A673 (cell line): ENCODE measurements at regions not wholly inside any gene's neighbourhood (a gene's known extent, or its start where the extent isn't known, plus 50 kb on each side); places are given as distances from the start of the nearest gene placed in this dataset.

Source experiments
- EZH2 ChIP-seq: fragments of 200-600 bp; sonication (generic); IDR thresholded peaks from 2 replicates; pipeline ENCODE4 v1.6.1; 2017; ENCODE audit warnings: borderline replicate concordance, low read depth, mild to moderate bottlenecking, mixed read lengths, antibody characterized with exemption, low read length; ENCODE audit not compliant: poor library complexity, severe bottlenecking
- TF ChIP-seq, protein P1 (sequence below): fragments of 300-800, 200-600 bp; sonication (generic); conservative IDR thresholded peaks from 2 replicates; pipeline ENCODE4 v1.5.1; 2017; ENCODE audit warnings: low read depth, mild to moderate bottlenecking, antibody characterized with exemption, low read length, moderate library complexity, mixed read lengths

DNA sequence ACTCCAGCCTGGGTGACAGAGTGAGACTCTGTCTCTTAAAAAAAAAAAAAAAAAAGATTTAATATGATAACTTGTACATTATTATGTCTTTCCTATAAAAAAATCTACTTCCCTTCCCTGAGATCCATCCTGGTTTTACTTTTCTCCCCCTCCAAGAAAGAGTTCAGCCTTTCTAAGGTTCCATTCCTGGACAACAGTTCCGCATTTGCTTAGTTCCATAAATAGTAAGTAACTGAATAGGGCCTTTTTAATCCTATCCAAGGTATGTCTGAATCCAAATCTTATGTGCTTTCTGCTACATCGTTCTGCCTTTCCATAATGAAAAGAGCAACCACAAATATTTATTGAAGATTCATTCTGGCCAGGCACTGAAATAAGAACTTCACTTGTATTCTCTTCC lies 187.8 kb downstream of the DACT1 start:
- TF ChIP-seq, protein P1, sequence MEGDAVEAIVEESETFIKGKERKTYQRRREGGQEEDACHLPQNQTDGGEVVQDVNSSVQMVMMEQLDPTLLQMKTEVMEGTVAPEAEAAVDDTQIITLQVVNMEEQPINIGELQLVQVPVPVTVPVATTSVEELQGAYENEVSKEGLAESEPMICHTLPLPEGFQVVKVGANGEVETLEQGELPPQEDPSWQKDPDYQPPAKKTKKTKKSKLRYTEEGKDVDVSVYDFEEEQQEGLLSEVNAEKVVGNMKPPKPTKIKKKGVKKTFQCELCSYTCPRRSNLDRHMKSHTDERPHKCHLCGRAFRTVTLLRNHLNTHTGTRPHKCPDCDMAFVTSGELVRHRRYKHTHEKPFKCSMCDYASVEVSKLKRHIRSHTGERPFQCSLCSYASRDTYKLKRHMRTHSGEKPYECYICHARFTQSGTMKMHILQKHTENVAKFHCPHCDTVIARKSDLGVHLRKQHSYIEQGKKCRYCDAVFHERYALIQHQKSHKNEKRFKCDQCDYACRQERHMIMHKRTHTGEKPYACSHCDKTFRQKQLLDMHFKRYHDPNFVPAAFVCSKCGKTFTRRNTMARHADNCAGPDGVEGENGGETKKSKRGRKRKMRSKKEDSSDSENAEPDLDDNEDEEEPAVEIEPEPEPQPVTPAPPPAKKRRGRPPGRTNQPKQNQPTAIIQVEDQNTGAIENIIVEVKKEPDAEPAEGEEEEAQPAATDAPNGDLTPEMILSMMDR: no peak
- no peak for TF ChIP-seq EZH2
